Transverse colon (tissue), 4 donors: ENCODE measurements at regions not wholly inside any gene's neighbourhood (a gene's known extent, or its start where the extent isn't known, plus 50 kb on each side); places are given as distances from the start of the nearest gene placed in this dataset.

ENCODE experiments used
- DNase-seq: peaks from one replicate; pipeline ENCODE4 v3.0.0-alpha.2; 2019
- H3K27ac ChIP-seq, 4 donors: fragments of 200-600 bp; sonication (generic); 2 replicates each; pipeline ENCODE4 v1.5.1; 2016 to 2018; ENCODE audit warnings: inconsistent platforms in 4 of 4
- H3K27me3 ChIP-seq: fragments of 200-600 bp; sonication (generic); 2 replicates; pipeline ENCODE4 v1.5.1; 2017; ENCODE audit warnings: inconsistent platforms
- H3K36me3 ChIP-seq, 4 donors: fragments of 200-600 bp; sonication (generic); 2 replicates each; pipeline ENCODE4 v1.5.1; 2017 to 2019; ENCODE audit warnings: inconsistent platforms in 4 of 4
- H3K4me1 ChIP-seq, 4 donors: fragments of 200-600 bp; sonication (generic); 2 replicates each; pipeline ENCODE4 v1.5.1; 2017 to 2020; ENCODE audit warnings: inconsistent platforms in 4 of 4
- H3K4me3 ChIP-seq, 4 donors: fragments of 200-600 bp; sonication (generic); 1 replicate in 1 of 4; 2 replicates in 3 of 4; pipeline versions ENCODE4 v1.5.1 to v1.6.1; 2017 to 2019; ENCODE audit warnings: inconsistent platforms in 4 of 4
- H3K9me3 ChIP-seq, 2 donors: fragments of 200-600 bp; sonication (generic); 2 replicates each; pipeline ENCODE4 v1.5.1; 2017 to 2019; ENCODE audit warnings: inconsistent platforms in 2 of 2
- EP300 ChIP-seq: sonication (generic); formaldehyde crosslinking; IDR thresholded peaks from one replicate; pipeline ENCODE4 v1.6.1; 2017; ENCODE audit warnings: antibody characterized with exemption, low read depth
- POLR2A ChIP-seq: fragments of 450-650 bp; IDR thresholded peaks from one replicate; pipeline ENCODE4 v1.6.1; 2016; ENCODE audit warnings: antibody characterized with exemption, mild to moderate bottlenecking, moderate library complexity
- POLR2AphosphoS5 ChIP-seq, 3 donors: sonication (generic); formaldehyde crosslinking; IDR thresholded peaks; one replicate each; pipeline ENCODE4 v1.6.1; 2016; ENCODE audit warnings: antibody characterized with exemption in 3 of 3
- WGBS, 2 donors: methylation state at CpG; one replicate each; pipeline ENCODE4 v1.1.5; 2018; ENCODE audit warnings: low coverage in 1 of 2; 5-methylcytosine and 5-hydroxymethylcytosine counted together
- in situ Hi-C, 4 donors: fragments of 200-750 bp; cut with MboI; loops; one replicate each; pipeline versions ENCODE4 v1.15.0 to v1.15.1; 2017; ENCODE audit warnings: low sequenced_read_pairs in 3 of 4, low pct_ligation_motif_present in 1 of 4, low pct_unique_long_range_greater_than_20kb in 1 of 4
- intact Hi-C: fragments of 100-400 bp; cut with DNase I; formaldehyde crosslinking; loops from one replicate; pipeline ENCODE4 v1.15.1; 2023; ENCODE audit warnings: low total_unique reads
- TF ChIP-seq, protein P1 (sequence below), 5 experiments: fragments of 200-600 bp in 3 of 5; fragments of 450-650 bp in 2 of 5; sonication (generic) in 3 of 5; IDR thresholded peaks; 1 replicate in 2 of 5; 2 replicates in 3 of 5; pipeline ENCODE4 v1.5.1; 2016 to 2017; ENCODE audit warnings: antibody characterized with exemption in 5 of 5, inconsistent platforms in 3 of 5, mild to moderate bottlenecking in 2 of 5, moderate library complexity in 1 of 5

DNA sequence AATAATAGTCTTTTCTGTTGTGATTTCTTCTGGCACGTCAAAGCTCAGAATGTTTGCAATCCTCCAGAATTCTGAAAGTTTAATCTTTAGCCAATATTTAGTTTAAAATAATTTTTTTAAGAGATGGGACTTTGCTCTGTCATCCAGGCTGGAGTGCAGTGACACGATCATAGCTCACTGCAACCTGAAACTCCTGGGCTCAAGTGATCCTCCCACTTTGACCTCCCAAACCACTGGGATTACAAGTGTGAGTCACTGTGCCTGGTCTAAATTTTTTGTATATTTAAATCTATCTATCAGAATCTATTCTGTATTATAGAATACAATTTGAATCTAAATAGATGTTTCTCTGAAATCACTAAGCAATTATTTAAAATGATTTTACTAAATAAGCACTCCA lies 572.7 kb downstream of the VRK1 start:
- in situ Hi-C loops (no loop called here), intact Hi-C loops (no loop called here)
- Histone ChIP-seq H3K36me3 (no peaks in the 10 kb centered on the region), H3K27ac (no peak overlapping the region), H3K9me3 (no peaks in the 10 kb centered on the region), H3K4me1 (no peaks in the 10 kb centered on the region), H3K27me3 (no peaks in the 10 kb centered on the region), H3K4me3 (no peak overlapping the region)
- no peak for DNase-seq
- 46 to 50% methylated on average over 2 of the region's 2 CpGs for WGBS, 2 donors
- no peak for TF ChIP-seq EP300
- TF ChIP-seq, protein P1, sequence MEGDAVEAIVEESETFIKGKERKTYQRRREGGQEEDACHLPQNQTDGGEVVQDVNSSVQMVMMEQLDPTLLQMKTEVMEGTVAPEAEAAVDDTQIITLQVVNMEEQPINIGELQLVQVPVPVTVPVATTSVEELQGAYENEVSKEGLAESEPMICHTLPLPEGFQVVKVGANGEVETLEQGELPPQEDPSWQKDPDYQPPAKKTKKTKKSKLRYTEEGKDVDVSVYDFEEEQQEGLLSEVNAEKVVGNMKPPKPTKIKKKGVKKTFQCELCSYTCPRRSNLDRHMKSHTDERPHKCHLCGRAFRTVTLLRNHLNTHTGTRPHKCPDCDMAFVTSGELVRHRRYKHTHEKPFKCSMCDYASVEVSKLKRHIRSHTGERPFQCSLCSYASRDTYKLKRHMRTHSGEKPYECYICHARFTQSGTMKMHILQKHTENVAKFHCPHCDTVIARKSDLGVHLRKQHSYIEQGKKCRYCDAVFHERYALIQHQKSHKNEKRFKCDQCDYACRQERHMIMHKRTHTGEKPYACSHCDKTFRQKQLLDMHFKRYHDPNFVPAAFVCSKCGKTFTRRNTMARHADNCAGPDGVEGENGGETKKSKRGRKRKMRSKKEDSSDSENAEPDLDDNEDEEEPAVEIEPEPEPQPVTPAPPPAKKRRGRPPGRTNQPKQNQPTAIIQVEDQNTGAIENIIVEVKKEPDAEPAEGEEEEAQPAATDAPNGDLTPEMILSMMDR (IDR thresholded peaks at IDR 0.05) = no peak
- no peak for TF ChIP-seq POLR2AphosphoS5 (IDR thresholded peaks at IDR 0.05)
- no peak for TF ChIP-seq POLR2A

DNA sequence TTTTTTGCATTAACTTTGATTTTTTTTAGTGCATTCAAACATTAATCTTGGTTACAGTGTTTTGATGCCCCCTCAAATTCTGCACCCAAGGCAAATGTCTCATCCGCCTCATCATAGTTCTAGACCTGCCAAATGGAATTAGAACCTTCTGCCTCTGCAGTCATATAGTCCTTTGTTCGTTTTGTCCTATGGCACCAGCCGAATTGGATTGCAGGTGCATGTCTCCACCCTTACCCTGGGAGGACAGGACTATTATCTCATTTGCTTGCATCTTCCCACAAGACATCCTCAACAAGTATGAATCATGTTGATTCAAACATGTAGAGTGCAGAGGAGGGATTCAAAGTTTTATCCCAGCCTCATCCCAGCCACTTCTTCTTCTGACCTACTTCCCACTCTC lies 579.1 kb downstream of the VRK1 start:
- Histone ChIP-seq H3K4me1 (no peaks in the 10 kb centered on the region), H3K27ac (no peak overlapping the region), H3K36me3 (no peaks in the 10 kb centered on the region), H3K9me3 (no peaks in the 10 kb centered on the region), H3K27me3 (no peaks in the 10 kb centered on the region), H3K4me3 (no peak overlapping the region)
- in situ Hi-C loops (no loop called here), intact Hi-C loops (no loop called here)
- no peak for DNase-seq
- 63 to 85% methylated on average over 3 of the region's 3 CpGs for WGBS, 2 donors
- TF ChIP-seq EP300 = no peak
- TF ChIP-seq POLR2AphosphoS5 (IDR thresholded peaks at IDR 0.05) = no peak

DNA sequence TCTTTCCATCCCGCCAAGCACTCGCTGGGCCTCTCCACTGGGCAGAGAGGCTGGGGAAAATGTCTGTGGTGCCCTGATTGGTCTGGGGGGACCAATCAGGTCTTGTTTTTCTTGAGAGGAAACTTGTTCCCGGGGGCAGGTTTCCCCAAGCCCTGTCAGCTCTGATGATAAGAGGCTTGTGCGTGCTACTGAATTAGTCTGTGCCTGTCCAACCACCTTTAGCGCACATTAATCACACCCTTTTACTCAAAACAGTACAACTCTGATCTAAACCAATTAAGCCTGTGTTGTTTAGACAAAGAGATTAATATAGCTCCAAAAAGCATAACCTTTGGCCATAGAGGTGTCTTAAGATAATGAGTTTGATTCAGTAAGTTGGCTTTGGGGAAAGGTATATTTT lies 580.4 kb downstream of the VRK1 start:
- in situ Hi-C loops = no loop called here
- Histone ChIP-seq H3K36me3 (no peaks in the 10 kb centered on the region), H3K27me3 (no peaks in the 10 kb centered on the region), H3K9me3 (no peaks in the 10 kb centered on the region), H3K4me3 (no peak overlapping the region), H3K27ac (no peak overlapping the region), H3K4me1 (no peaks in the 10 kb centered on the region)
- intact Hi-C loops = no loop called here
- DNase-seq = no peak
- TF ChIP-seq, protein P1 (IDR thresholded peaks at IDR 0.05) = no peak
- no peak for TF ChIP-seq POLR2A
- WGBS, 2 donors = 74 to 93% methylated on average over 2 to 5 of the region's 5 CpGs

GRCh38 chr14:97379091-97379531 lies 581.9 kb downstream of the VRK1 start:
- Histone ChIP-seq H3K4me1 (no peaks in the 10 kb centered on the region), H3K27me3 (no peaks in the 10 kb centered on the region), H3K9me3 (no peaks in the 10 kb centered on the region), H3K36me3 (no peaks in the 10 kb centered on the region), H3K4me3 (no peak overlapping the region), H3K27ac (no peak overlapping the region)
- 50 to 51% methylated on average over 5 to 7 of the region's 7 CpGs for WGBS, 2 donors
- TF ChIP-seq, protein P1 (IDR thresholded peaks at IDR 0.05) = no peak
- TF ChIP-seq POLR2AphosphoS5 (IDR thresholded peaks at IDR 0.05) (no peak), POLR2A (no peak), EP300 (no peak)
- intact Hi-C loops (no loop called here), in situ Hi-C loops (no loop called here)
- DNase-seq = peak; percentile 9

DNA sequence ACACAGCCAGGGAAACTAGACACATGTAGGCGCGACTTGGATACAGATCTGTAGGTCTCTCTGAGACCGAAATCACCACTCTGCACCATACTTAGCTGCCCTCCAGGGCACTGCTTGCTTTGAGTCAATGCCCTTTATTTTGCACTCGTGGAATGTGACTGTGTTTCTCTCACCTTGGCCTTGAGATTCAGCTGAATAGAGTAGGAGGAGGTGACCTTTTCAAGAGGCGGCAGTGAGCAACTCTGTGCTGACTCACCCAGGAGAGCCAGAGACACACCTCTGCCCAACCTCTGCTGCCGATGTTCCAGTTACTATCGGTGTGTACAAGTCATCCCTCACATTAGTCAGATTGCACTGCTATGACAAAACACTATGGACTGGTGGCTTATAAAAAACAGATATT lies 583.4 kb downstream of the VRK1 start:
- no peak overlapping the region for H3K27ac ChIP-seq
- 78% methylated on average over 7 of the region's 7 CpGs; no CpG with 5 or more reads in 1 of the 2 donors for WGBS, 2 donors
- no peaks in the 10 kb centered on the region for H3K9me3 ChIP-seq
- intact Hi-C loops (no loop called here), in situ Hi-C loops (no loop called here)
- H3K36me3 ChIP-seq = no peaks in the 10 kb centered on the region
- H3K27me3 ChIP-seq = no peaks in the 10 kb centered on the region
- TF ChIP-seq, protein P1 (IDR thresholded peaks at IDR 0.05) = no peak
- TF ChIP-seq EP300 (no peak), POLR2AphosphoS5 (IDR thresholded peaks at IDR 0.05) (no peak), POLR2A (no peak)
- H3K4me3 ChIP-seq = no peak overlapping the region
- H3K4me1 ChIP-seq = no peaks in the 10 kb centered on the region
- no peak for DNase-seq
